DMS 273 (cell line): ENCODE measurements at regions not wholly inside any gene's neighbourhood (a gene's known extent, or its start where the extent isn't known, plus 50 kb on each side); places are given as distances from the start of the nearest gene placed in this dataset.
"Not testable (repeated sequence)": the region's sequence is repeated elsewhere in the genome, so short reads cannot be mapped to it uniquely, and the experiment has no call there.

Experiments used
- DNase-seq: peaks from one replicate; lab custom pipeline; 2025; ENCODE audit not compliant: unreplicated experiment; lab: John Stamatoyannopoulos, UW

- no peak for DNase-seq
Measured at GRCh38 chr2:109690822-109691541, 76.8 kb downstream of the SOWAHC start.

DNA sequence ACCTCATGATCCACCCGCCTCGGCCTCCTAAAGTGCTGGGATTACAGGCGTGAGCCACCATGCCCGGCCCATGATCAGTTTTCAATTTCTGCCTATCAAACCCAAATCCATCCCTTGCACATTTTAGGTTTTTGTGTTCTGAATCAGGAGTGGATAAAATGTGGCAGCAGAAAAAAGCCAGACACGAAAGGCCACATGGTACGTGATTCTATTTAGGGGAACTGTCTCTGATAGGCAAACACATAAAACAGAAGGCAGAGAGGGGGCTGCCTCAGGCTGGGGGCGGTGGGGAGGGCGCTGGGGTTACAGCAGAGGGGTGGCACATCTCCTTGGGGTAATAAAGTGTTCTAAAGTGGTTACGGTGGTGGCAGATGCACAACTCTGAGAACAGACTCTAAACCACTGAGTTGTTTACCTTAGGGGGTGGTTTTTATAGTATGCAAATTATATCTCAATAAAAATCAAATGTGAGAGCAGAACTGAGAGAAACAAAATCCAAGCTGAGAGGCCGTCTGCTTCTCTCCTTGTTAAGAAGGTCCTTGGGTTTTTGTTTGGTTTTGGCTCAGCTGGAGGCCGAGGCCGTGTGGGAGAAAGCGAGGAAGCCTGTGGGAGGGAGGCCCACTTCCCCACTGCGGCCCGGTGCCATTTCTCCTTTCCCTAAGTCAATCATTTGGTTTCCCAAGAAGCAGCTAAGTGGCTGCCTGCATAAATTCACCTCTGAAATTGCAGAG, 78.0 kb downstream of the SOWAHC start:
- DNase-seq = peak; percentile 51

- DNase-seq = not testable (repeated sequence)
Measured at GRCh38 chr2:109692831-109693230, 78.7 kb downstream of the SOWAHC start.

- not testable (repeated sequence) for DNase-seq
Measured at GRCh38 chr2:109693292-109693691, 79.1 kb downstream of the SOWAHC start.

DNA sequence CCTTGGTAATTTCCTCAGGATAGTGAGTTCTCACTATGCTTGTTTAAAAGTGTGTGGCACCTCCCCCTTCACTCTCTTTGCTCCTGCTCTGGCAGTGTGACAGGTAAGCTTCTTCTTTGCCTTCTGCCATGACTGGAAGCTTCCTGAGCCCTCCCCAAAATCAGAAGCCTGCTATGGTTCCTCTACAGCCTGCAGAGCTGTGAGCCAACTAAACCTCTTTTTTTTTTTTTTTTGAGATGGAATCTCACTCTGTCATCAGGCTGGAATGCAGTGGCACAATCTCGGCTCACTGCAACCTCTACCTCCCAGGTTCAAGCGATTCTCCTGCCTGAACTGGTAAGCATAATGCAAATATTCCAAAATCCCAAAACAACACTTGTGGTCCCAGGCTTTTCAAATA, 80.0 kb downstream of the SOWAHC start:
- DNase-seq = peak; percentile 14

DNA sequence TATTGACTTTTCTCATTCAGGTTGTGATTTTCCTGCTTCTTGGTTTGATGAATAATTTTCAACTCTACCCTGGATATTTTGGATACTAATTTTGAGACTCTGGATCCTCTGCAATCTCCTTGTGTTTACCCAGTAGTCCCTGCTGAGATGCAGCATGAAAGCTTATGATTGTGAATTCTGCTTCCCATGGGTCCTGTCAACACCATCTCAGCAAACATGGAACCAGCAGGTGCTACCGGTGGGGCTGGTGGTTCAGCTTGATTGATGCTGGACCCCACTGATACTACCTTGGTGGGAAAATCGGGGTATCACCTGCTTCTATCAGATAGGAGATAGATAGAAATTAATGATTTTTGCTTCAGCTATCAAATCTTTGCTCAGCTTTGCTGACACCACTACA, 81.1 kb downstream of the SOWAHC start:
- DNase-seq = no peak

DNA sequence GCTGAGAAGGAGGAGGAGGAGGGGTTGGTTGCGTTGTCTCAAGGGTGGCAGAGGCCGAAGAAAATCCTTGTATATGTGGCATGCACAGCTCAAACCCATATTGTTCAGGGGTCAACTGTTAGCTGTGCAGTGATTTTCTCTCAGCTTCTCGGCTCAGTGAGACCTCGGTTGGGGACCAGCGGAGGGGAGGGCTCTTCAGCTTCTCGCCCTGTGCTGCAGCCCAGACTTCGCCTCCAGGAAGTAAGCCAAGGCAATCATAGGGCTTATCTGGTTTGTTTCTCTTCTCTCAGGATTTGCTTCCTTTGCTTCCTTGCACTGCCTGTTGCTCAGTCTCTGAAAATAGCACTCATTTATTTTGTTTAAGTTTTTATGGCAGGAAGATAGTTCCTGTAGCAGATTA, 85.5 kb downstream of the SOWAHC start:
- no peak for DNase-seq

DNA sequence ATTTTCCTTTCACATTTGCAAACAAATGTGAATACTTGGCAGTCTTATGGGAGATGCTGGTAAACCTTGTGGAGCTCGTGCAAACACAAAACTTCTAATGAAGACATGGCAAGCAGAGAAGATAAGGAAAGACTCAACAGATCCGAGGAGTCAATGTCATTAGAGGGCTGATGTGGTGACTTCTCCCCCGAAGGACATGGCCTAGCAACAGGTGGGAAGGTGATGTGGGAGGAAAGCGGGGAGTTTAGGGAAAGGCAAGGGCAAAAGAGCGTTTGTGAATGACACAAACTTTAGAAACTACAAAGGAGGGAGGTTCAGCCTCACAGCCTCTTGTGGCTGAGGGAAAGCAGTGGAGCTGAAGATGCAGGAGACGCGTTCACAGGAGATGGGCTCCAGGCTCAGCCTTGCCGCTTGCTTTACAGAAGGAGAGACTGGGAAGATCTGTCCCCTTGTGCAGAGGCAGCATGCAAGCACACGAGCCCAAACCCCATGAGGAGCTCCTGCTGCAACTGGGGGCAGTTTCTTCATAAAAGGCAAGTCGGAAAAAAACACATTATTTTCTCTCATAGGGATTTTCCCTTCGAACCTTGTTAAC, 86.6 kb downstream of the SOWAHC start:
- DNase-seq = no peak

DNA sequence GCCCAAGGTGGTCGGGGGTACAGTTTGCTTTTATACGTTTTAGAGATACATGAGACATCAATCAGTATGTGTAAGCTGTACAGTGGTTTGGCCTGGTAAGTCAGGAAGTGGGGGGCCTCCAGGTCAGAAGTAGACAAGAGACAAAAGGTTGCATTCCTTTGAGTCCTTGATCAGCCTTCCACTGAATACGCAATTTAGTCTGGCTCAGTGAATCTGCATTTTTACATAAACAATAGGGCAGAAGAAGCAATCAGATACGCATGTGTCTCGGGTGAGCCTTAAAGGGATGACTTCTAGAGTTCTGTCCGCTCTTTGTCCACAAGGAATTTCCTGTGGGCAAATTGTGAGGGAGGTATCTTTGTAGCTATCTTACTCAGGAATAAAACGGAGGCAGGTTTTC, 87.2 kb downstream of the SOWAHC start:
- DNase-seq = no peak

DNA sequence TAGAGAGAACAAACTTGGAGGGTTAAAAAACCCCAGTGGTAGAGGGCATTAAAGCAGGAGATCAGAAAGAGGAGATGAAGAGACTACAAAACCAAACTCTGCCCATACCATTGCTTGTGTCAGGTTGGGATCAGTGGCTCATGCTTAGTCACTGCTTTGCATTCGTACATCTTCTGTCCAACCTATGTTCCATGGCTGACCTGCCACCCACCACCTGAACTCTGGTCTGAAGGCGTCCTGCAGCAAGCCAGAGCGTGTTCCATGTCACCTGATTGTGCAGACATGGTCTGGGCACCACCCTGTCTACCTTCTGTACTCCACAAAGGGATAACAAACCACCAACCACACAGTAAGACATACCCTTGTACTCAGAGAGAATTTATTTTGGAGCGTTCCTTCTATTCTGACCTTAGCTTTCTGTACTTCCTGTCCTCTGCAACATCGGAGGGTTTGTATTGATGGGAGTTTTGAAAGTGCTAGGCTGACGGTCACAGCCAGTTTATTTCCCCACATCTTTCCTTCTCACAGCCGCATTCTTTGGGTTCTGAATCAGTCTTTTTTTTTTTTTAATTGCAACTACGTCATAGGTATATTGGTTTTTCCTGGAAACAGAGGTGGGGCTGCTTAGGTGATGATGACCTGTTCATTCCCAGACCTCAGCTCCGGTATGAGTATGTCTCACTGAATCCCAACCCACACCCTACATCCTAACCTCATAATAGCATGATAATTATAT, 88.3 kb downstream of the SOWAHC start:
- no peak for DNase-seq

DNA sequence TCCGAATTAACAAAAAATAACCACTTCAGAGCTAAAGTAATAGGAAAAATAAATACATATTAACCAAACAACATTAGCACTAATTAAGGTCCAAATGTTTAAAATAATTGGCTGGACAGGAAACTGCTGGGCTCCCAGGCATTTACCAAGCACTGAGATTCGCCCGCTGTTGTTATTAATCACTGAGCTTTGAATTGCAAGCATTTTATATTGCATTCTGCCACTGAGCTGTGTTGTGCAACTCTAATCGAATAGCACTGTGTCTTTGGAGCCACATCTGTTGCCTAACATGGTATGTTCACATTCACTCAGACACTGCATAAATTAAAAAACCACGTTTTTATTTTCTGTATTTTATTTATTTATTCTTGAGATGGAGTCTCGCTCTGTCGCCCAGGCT, 88.9 kb downstream of the SOWAHC start:
- peak; percentile 22 for DNase-seq

DNA sequence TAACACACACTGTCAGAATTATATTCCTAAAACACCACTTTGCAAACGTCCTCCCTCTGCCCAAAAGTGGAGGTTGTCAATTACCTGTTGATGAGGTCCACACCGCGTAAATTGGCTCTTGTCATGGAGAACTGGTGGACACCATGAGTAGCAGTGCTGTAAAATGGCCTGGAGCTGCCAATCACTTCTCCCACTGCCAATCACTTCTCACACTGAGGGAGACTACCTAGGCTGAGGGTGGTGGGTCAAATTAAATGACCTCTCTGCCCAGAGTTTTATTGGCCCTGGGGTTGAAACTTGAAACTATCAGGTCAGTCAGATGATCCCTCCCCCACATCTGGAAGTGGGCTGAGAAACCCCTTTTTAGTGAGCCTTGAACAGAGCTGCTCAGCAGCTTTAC, 89.6 kb downstream of the SOWAHC start:
- no peak for DNase-seq

DNA sequence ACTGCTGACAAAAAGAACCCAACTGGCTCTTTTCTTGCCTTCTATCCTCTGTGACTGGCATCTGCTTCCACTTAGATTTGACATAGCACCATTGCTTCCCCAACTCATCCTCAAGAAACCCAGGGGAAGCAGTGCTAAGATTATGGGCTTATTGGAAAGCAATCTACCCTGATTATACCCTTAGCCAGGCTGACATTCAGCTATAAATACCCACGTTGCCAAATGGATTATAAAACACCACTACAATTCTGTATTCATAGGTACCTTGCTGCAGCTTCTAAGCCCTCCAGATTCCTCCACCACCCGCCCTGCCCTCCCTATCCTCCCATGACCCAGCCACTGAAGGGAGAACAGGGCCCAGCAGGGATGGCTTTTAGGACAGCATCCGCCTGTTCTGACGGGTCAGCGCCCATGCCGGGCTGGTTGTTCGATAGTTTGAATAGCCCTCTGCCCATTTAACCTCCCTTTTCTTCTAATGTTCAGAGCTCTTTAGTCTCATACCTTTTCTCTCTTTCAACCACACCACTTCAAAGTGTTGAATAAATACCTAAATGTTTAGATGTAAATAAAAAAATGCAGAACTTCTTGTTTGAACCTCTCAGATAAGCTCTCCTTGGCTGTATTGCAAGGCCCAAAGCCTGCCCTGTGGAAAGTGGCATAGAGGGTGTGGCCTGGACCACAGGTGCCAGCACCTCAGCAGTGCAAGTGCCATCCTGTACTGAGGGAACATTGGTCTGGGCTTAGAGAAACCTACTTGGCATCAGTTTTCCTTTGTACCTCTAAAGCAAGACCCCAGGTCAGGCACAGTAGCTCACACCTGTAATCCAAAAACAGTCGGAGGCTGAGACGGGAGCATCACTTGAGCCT, 86.6 kb upstream of the RGPD5 start:
- no peak for DNase-seq

DNA sequence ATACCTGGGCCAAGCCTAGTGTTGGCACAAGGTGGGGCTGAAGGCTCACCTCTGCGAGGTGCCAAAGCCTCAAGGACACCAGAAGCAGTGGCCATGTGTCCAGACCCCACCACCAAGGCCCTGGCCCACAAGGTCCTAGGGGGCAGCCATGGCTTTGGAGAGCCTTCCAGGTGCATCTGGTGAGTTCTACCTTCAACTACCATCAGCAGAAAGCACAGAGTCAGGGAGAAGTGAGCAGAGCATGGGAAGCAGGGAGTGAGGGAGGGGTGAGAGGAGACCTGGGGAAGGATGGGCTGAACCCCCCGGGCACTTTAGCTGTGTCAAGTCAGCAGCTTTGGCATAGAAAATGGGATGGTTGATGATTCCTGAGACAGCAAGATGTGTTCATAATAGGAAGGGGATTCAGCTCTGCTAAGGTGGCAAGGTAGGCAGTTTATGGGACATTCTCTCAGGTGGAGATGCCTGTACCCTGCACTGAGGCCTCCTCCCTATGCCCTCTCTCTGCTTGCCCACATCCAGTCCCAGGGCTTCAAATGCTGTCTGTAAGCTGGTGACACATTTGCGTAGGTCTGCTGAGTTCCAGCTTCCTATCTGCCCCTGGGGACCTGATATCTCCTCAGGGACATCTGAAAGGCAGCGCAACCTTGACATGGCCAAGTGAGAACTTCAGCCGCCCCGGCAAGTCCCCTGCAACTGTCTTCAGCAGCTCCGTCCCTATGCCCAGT, 83.4 kb upstream of the RGPD5 start:
- no peak for DNase-seq

DNA sequence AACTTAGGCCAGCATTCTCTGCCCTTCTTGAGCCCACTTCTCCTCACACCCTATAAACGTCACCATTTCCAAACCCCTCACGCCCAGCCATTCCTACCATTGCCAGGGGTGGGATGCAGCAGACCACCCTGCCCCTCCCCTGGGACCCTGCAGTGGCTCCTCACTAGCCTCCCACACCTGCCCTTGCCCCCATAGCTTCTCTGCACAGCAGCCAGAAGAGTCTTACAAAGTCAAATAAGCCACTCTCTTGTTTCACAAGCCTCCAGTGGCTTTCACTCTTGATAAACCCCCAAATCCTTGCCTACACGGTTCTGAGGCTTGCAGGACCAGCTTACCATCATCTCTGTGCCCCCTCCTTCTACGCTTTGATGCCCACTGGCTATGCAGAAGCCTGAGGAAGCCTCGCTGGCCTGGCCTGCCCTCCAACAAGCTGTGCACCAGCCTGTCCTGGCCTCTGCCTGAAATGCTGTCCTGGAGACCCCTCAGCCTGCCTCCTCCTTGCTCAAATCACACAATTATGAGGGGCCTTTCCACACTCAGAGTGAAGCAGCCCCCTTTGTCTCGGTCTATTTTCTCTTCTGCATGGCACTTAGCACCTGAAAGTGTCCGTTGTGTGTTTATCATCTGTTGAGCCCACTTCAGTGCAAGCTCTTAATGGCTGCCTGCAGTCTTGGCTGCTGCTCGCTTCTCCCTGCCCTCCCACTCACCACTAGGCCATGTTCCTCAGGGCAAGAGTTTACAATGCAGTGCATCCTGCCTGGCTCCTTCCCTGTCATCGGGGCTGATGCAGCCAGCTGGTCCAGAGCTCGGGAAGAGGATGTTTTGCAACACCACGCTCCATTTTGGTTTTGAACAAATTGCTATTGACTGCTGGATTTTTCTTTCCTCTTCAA, 82.6 kb upstream of the RGPD5 start:
- DNase-seq = peak; percentile 21

GRCh38 chr2:109712123-109712449, 82.0 kb upstream of the RGPD5 start:
- no peak for DNase-seq

DNA sequence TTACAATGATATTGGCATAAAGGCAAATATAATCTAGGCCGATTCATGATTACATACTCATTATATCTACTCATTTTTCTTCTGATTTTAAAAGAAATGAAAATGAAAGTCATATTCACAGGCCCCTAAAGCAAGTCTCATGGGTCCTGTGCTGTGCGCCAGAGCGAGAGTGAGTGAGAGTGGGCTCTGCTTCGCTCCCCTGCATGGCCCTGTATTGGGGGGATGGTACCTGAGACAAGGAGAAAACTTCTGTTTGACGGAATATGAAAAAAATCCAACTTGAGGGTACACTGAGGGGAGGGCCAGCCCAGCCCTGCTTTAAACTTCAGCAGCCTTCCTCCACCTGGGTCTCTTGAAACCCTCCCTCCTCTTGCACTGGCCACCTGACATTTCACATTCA, 81.4 kb upstream of the RGPD5 start:
- DNase-seq = no peak

GRCh38 chr2:109715313-109715805, 78.7 kb upstream of the RGPD5 start:
- peak; percentile 75 for DNase-seq

DNA sequence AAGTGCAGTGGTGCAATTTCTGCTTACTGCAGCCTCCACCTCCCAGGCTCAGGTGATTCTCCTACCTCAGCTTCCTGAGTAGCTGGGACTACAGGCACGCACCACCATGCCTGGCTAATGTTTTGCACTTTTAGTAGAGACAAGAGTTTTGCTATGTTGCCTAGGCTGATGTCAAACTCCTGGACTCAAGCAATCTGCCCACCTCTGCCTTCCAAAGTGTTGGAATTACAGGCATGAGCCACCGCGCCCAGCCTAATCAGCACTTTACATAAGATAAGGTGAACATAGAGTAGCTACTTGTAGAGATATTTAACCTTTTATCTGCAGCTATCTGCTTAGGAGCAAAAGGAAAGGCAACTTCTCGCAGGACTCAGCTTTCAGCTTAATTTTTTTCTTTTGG, 77.5 kb upstream of the RGPD5 start:
- DNase-seq = not testable (repeated sequence)
